ENCODE measurements at regions not wholly inside any gene's neighbourhood (a gene's known extent, or its start where the extent isn't known, plus 50 kb on each side); places are given as distances from the start of the nearest gene placed in this dataset.

- no peak for DNase-seq (ENCODE audit: low read depth in 2 of 2)
- no peak overlapping the region for H3K4me3 ChIP-seq (replicated peaks in 1 of 2; ENCODE audit: low read depth in 2 of 2, low read length in 2 of 2)
- no peak for TF ChIP-seq CTCF (IDR thresholded peaks at IDR 0.05; ENCODE audit: low read depth, low read length)
These were observed 274.1 kb upstream of the SLC8A1 start for GRCh38 chr2:40725950-40726349.

GRCh38 chr2:40734797-40735196, 282.9 kb upstream of the SLC8A1 start:
- H3K4me3 ChIP-seq (replicated peaks in 1 of 2; ENCODE audit: low read depth in 2 of 2, low read length in 2 of 2) = no peak overlapping the region
- no peak for TF ChIP-seq CTCF (IDR thresholded peaks at IDR 0.05; ENCODE audit: low read depth, low read length)
- peak; percentile 13 to 71 for DNase-seq (ENCODE audit: low read depth in 2 of 2)

GRCh38 chr2:40737180-40737579, 285.3 kb upstream of the SLC8A1 start:
- no peak for DNase-seq (ENCODE audit: low read depth in 2 of 2)
- H3K4me3 ChIP-seq (replicated peaks in 1 of 2; ENCODE audit: low read depth in 2 of 2, low read length in 2 of 2) = no peak overlapping the region
- no peak for TF ChIP-seq CTCF (IDR thresholded peaks at IDR 0.05; ENCODE audit: low read depth, low read length)

GRCh38 chr2:40740419-40740818, 288.5 kb upstream of the SLC8A1 start:
- peak; percentile 32 to 37 for DNase-seq (ENCODE audit: low read depth in 2 of 2)
- no peak overlapping the region for H3K4me3 ChIP-seq (replicated peaks in 1 of 2; ENCODE audit: low read depth in 2 of 2, low read length in 2 of 2)
- TF ChIP-seq CTCF (IDR thresholded peaks at IDR 0.05; ENCODE audit: low read depth, low read length) = no peak

GRCh38 chr2:40741532-40741931, 289.6 kb upstream of the SLC8A1 start:
- TF ChIP-seq CTCF (IDR thresholded peaks at IDR 0.05; ENCODE audit: low read depth, low read length) = no peak
- no peak for DNase-seq (ENCODE audit: low read depth in 2 of 2)
- H3K4me3 ChIP-seq (replicated peaks in 1 of 2; ENCODE audit: low read depth in 2 of 2, low read length in 2 of 2) = no peak overlapping the region

- DNase-seq (ENCODE audit: low read depth in 2 of 2) = no peak
- no peak for TF ChIP-seq CTCF (IDR thresholded peaks at IDR 0.05; ENCODE audit: low read depth, low read length)
- no peak overlapping the region for H3K4me3 ChIP-seq (replicated peaks in 1 of 2; ENCODE audit: low read depth in 2 of 2, low read length in 2 of 2)
These were observed 294.3 kb upstream of the SLC8A1 start for GRCh38 chr2:40746191-40746590.

- peak in 1 of 2 donors; percentile 39 for DNase-seq (ENCODE audit: low read depth in 2 of 2)
- no peak for TF ChIP-seq CTCF (IDR thresholded peaks at IDR 0.05; ENCODE audit: low read depth, low read length)
- H3K4me3 ChIP-seq (replicated peaks in 1 of 2; ENCODE audit: low read depth in 2 of 2, low read length in 2 of 2) = no peak overlapping the region
These were observed 300.1 kb upstream of the SLC8A1 start for GRCh38 chr2:40751981-40752380.

All from cardiac fibroblast (primary cell).